OCI-M1 (cell line): ENCODE measurements at regions not wholly inside any gene's neighbourhood (a gene's known extent, or its start where the extent isn't known, plus 50 kb on each side); places are given as distances from the start of the nearest gene placed in this dataset.

ENCODE experiments used
- DNase-seq: peaks from one replicate; lab custom pipeline; 2025; lab: John Stamatoyannopoulos, UW

DNA sequence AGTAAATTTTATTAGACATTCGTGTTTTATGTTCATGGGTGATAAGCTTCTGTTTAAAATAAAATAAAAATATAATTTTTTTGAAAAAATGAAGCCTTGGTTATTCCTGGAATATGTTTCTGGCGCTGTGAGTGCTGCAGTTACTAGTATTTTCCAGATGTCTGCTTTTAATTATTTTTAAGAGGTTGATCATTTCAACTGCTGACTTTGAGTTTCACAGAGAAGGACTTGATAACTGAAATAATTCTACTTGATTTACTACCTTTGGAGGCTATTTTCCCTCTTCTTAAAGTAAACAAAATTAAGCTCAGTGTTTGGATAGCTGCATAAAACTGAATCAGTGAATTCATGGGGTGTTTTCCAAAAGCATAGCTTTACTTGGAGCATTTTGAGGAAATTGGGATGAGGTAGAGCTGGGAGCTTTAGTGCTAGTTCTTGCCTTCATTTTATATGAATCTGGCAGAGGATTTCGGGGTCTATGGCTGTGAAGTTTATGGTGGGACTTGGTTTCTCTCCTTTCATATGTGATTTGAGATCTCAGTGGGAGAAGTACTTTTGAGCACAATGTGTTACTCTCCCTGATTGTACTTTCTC is 666.5 kb downstream of the DCDC2C start:
- DNase-seq, result no peak

DNA sequence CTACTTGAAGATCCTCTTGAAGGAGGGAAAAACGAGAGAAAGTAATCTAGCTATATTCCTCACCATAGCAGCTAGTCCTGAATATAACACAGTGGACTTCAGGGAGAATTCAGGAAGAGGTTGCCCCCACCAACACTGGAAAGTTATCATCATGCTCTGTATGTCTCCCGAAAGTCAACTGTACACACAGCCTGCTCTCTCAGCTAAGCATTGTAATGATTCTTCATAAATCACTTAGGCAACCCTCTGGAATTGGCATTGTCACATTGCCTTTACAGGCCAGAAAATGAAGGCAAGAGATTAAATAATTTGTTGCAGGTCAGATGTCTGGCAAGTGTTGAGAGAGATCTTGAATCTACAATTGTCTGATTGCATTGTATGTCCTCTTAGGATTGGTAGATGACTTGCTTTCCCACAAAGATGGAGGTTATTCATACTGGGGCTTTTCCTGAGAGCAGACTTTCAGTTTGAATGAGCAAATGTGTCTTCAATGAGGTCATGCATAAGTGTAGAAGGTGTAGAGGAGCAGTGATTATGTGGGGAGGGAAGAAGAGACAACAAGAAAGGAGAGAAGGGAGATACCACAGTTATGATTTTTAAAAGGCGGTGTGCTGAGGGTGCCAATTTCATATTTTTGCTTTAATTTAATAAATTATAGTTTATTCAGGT is 667.2 kb downstream of the DCDC2C start:
- DNase-seq, result no peak

- no peak for DNase-seq
These were observed 677.7 kb downstream of the DCDC2C start for GRCh38 chr2:4381049-4381448.

- no peak for DNase-seq
These were observed 678.4 kb downstream of the DCDC2C start for GRCh38 chr2:4381773-4382172.

DNA sequence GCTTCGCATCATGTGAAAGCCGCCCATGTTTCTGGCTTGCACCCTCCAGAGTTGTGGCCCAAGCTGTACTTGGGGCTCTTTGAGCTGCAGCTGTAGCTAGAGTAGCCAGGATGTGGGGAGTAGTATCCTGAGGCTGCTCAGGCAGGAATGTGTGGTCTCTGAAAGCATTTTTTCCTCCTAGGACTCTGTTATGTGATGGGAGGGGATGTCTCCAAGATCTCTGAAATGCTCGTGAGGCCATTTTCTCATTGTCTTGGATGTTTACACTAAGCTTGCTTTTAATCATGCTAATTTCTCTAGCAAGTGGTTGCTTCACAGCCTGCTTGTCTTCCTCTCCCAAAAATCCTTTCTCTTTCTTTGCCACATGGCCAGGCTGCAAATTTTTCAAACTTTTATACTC is 687.6 kb downstream of the DCDC2C start:
- no peak for DNase-seq

GRCh38 chr2:4404363-4404762 is 701.0 kb downstream of the DCDC2C start:
- DNase-seq, result no peak

DNA sequence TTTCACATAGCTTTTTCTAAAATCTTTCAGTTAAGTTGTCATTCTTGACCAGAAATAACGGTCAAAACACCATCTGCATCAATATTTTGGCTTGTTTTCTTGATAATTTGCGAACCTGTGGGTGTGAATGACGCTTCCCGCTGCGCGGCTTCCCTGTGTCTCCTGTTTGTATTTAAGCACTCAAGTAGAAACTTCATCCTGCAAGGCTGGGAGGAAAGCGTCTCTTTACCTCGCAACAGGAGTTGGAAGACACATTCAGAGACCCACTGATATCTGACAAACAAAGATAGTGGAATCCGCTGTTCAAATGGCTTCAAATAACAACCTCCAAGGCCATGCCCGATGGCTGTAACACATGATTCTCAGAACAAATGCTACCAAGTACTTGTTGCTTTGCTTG is 704.9 kb downstream of the DCDC2C start:
- no peak for DNase-seq

DNA sequence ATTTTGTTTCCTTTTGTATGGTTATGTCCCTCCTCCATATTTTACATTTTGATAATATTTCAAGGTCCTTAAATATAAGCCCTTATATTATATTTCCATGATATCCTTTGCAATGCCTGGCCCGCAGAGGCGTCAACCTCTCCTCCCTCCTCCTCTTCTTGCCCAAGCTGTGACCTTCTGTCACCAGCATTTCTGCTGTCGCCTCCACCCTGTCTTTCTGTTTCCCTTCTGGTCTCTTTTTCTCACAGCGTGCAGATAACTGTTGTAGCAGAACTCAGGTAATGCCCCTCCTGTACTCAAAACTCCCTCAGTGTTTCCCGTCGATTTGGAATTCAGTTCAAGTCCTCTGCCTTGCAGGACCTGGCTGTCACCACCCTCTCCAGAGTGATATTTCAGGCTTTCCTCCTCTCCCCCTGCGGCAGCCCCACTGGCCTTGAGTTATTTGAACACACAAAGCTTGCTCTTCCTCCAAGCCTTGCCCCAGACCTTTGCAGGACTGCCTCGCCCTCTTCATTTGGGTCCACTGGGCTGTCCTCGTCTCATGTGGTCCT is 709.3 kb downstream of the DCDC2C start:
- DNase-seq, result no peak

- no peak for DNase-seq
These were observed 711.8 kb downstream of the DCDC2C start for GRCh38 chr2:4415171-4415570.

GRCh38 chr2:4415810-4416413 is 712.5 kb downstream of the DCDC2C start:
- DNase-seq, result no peak

GRCh38 chr2:4416431-4416830 is 713.1 kb downstream of the DCDC2C start:
- no peak for DNase-seq

GRCh38 chr2:4417771-4418170 is 714.4 kb downstream of the DCDC2C start:
- DNase-seq, result no peak

DNA sequence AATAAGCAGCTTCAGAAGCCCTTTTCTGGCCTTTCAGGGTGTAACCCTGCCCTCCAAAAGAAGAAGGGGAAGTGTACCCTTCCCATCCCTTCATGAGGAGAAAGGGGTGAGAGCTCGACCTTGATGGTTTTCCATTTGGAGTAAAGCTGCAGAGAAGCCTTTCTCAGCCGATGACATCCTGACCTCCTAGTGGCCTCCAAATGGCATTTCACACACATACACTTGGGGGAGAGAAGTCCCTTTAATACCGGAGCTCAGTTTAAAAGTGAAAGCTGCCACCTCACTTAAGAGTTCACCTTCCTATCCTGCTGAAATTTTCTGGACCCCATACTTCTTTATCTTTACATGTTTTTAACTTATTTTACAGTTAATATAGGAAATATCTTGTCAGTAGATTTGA is 716.7 kb downstream of the DCDC2C start:
- peak; percentile 26 for DNase-seq

GRCh38 chr2:4424153-4424552 is 720.8 kb downstream of the DCDC2C start:
- no peak for DNase-seq

GRCh38 chr2:4427083-4427482 is 723.7 kb downstream of the DCDC2C start:
- DNase-seq, result no peak

- no peak for DNase-seq
These were observed 742.4 kb downstream of the DCDC2C start for GRCh38 chr2:4445821-4446220.

DNA sequence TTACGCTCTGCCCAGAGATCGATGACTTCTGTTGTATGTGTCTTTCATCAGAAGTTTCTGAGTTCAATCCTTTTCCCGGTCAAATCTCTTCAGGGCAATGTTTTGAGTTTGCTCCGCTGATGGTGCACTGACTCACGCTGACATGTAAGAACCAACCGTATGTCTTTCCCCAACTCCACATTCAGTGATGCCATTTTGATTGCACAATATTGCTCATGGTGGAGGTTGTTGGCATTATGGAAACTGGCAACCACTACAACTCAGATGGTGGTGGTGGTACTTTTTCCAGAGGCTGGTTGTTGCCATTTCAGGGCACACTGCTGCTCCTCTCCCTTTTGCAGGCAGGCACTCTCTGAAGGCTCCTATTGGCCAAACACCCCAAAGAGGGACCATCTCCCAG is 751.5 kb downstream of the DCDC2C start:
- DNase-seq, result no peak

GRCh38 chr2:4455486-4456155 is 752.2 kb downstream of the DCDC2C start:
- DNase-seq, result no peak

DNA sequence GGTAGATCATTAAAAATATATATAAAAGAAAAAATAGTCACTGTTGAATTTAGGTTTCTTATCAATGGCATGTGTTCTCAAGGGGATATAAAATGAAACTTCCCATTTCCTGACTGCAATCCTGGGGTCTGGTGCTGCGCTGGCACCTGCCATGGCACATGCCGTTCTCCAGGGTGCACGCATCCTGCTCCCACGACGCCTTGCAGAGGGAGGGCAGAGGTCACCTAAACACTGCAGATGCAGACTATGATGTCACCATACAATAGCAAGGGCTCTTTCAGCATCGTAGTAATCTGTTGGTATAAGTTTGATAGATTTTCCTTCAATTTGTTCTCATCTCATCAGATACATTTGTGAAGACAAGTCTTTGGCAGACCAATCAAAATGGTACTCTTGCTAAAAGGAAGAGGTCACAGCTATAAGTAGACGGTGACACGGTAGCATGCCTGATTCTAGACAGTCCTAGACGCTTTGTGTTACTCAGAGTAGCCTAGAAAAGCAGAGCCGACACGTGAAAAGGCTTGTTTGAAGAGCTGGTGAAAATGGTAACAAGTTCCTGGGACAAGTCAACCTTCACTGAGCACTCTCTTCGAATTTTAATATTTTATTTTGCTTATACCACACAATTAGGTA is 761.4 kb downstream of the DCDC2C start:
- DNase-seq, result no peak

DNA sequence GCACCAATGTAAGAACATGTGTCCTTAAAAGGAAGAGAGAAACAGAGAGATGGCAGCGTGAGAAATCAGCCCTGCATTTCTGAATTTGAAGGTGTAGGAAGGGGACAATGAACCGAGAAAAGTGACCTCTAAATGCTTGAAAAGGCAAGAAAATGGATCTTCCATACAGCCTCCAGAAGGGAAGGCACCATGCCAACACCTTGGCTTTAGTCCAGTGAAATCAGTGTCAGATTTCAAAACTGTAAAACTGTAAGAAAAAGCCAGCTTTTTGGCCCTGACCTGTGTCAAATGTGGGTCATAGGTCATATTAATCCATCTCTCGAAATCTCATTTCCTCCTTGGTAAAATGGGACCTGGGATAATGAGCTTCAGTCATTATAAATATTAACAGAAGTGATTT is 762.3 kb downstream of the DCDC2C start:
- DNase-seq, result no peak

- no peak for DNase-seq
These were observed 772.2 kb downstream of the DCDC2C start for GRCh38 chr2:4475618-4476017.

DNA sequence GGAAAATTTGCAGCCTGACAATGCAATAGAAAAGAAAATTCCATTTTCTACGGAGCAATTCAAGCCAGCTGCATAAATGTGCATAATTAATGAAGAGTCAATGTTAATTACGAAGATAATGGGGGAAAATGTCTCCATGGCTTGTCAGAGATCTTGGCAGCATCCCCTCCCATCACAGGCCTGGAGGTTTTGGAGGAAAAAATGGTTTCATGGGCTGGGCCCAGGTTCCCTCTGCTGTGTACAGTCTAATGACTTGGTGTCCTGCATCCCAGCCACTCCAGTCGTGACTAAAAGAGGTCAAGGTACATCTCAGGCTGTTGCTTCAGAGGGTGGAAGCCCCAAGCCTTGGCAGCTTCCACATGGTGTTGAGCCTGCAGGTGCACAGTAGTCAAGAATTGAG is 779.7 kb downstream of the DCDC2C start:
- no peak for DNase-seq
